ENCODE measurements at regions not wholly inside any gene's neighbourhood (a gene's known extent, or its start where the extent isn't known, plus 50 kb on each side); places are given as distances from the start of the nearest gene placed in this dataset.

DNA sequence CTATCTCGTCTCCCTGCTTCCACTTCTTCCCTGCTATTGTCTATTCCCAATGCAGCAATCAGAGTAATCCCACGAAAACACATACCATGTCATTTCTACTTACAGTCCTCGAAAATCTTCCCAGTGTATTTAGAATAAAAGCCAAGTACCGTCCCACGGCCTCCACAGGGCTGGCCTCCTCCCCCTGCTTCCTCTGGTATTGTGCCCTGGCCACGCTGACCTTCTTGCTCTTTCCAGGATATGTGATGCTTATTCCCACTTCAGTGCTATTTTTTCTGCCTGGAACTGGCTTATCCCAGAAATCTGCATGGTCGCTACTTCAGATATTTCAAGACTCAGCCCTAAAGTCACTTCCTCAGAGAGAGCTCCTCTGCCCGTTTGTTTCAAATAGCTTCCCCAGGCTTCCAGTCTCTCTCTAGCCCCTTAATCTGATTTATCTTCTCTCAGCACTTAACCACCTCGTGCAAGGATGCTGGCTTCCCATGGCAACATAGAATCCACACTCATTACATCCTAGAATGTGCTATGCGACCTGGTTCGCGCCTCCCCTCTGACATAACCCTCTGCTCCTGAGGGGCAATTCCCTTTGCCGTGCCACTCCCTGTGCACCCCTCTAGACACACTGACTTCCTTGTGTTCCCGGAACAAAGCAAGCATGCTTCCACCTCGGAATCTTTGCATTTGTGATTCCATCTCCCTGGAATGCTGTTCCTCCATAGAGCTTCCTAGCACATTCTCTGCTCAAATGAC, 365.9 kb downstream of the ZSWIM6 start:
- DNase-seq, result no peak

DNA sequence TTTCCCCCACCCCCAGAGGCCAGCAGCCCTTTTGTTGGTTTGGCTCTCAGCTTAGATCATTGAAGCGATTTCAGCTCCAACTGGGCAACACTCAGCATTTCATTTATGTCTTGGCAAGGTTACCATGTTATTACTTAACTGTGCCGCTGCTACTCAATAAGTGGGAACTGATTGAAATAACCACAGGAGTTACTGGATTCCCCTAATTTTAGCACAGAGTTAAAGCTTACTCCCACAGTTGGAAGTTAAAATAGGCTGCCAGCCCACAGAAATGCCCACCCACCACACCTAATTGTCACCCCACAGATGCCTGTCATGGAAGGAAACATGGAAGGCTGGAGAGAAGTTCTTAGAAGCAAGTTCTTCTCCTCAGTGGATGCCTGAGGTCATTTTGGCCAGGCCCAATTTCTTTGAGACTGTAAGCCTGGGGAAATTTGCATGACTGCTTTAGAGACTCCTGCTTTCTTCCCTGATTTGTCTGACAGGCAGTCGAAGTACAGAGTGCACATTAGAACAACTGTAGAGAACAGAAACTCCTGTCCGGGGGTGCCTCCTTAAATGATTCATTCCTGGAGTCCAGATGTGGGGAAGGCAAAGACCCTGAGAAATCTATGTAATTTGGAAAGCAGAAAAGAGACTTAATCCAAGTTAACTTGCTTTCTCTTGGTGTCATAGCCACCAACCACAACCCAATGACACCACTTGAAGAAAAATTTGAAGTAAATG, 370.0 kb downstream of the ZSWIM6 start:
- no peak for DNase-seq

DNA sequence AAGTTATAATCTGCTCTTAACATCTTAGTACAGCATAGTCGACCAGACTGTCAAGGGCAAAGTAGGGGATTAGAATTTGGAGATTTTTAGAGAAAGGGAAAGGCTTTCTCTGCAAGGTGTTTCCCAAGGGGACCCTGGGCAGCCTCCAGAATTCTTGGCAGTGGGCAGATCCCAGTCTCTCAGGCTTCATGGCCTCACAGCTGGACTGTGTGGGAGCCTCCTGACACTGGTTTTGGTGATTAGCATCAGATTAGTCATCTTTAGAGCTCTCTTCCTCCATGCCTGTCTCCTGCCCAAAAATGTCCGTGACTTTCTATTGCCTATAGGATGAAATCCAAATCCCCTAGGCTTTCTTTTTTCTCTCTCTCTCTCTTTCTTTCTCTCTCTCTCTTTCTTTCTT, 370.7 kb downstream of the ZSWIM6 start:
- no peak for DNase-seq

DNA sequence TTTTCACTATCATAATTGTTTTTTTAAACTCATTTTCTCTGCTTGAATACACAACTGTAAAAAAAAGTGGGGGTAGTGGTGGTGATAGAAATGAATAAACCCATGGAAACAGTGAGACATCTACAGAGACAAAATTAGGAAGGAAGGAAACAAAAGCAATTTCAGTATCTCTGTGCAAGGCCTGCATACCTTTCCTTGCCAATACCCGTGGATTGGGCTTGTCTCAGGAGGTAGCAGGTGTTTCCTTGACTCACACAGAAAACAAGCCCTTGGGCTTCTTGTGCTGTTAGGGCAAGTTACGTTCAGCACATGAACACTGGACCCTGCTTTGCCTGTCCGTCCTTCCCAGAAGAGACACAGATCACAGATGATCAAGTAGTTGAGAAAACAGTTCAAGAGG, 372.2 kb downstream of the ZSWIM6 start:
- DNase-seq, result no peak

DNA sequence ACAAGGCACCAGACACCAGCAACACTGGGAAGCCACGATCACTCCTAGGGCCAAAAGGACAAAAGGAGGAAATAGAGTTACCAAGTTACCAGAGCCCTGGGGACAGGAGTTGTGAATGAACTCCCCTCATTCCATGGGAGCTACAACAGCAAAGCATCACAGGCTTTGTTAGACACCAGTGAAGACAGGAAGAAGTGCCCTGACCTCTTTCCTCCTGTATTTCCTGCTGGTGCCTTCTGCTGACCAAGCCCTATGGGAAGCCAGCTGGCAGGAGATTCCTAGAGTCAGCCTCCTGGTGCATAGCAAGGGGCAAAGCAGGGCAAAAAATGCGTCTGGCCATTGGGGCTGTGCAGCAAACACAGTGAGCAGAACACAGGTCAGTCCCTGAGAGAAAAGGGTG, 374.7 kb downstream of the ZSWIM6 start:
- DNase-seq, result no peak

DNA sequence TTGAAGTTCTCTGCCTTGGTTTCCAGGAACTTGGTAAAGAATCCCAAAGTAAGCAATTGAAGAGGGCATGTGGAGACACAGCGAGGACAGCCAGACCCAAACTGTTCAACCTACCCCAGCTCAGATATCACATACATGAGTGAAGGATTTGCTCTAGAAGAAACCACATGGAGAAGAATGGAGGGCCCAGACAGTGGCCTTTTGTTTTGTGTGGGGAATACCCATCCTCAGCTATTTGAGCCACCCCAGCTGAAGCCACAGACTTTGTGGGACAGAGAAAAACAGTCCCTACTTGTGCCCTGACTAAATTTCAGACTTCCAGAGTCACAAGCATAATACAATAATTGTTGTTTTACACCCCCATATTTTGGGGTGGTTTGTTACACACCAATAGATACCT, 387.1 kb downstream of the ZSWIM6 start:
- DNase-seq, result no peak

DNA sequence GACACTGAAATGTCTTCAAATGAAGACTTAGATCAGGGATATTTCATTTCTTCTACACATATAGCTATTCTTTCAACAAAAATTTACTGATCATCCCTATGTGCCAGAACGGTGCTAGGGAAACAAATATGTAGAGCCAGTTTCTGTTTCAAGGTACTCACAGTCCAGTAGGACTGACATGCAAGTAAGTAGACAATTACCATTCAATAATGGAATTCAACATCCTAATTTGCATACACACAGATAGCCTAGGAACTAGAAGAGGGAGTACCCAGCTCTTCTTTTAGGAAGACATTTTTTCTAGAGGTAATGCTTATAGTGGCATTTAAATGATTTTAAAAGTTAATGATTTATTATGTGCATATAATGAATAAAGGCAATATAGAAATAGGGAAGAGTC, 388.8 kb downstream of the ZSWIM6 start:
- DNase-seq, result no peak

DNA sequence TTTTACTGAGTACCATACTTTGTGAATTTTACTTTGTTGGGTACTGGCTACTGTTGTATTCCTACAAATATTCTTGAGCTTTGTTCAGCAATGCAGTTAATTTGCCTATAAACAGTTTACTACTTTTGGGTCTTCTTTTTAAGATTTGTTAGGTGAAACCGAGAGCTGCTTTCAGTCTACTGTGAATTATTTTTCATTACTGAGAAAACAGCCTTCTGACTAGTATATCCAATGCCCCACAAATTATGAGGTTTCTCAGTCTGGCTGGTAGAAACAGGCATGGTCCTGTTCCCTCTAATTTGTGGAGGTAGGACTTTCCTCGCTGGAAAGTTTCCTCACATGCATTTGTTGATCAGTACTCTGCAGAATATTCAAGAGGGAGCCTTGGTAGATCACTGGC, 392.0 kb downstream of the ZSWIM6 start:
- no peak for DNase-seq

DNA sequence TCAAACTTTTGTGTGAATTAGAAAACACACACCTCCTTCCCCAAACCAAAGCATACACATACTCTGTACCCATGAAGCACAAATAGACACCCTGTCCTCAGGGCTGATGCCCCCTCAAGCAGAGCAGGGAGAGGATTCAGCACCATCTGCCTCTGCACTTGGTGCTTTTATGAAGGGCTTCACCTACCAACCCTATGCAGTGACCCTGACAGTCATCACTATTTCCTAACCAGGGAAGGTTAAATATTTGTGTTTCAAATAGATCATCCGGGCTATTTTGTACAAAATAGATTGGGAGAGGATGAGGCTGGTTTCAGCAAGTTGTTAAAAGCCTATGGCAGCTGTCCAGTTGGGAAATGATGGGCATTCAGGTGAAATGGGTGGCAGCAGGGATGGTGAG, 396.2 kb downstream of the ZSWIM6 start:
- DNase-seq, result no peak

DNA sequence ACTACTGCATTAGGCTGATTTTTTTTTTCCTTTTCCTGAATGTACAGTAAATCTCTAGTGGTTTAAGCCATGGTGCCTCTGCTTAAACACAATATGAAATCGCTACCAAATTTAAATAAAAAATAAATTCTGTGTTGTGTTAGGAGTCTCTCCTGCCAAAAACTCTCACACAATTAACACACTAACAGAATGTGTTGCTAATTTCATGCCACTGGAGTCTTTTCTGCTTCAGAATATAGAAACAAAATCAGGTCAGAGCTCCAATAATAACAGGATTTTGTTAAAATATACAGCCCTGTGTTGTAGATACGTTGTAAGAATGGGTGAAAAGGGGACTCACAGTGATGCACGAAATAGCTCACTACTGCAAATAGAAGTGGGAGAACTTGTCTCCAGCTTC, 398.8 kb downstream of the ZSWIM6 start:
- DNase-seq, result no peak

DNA sequence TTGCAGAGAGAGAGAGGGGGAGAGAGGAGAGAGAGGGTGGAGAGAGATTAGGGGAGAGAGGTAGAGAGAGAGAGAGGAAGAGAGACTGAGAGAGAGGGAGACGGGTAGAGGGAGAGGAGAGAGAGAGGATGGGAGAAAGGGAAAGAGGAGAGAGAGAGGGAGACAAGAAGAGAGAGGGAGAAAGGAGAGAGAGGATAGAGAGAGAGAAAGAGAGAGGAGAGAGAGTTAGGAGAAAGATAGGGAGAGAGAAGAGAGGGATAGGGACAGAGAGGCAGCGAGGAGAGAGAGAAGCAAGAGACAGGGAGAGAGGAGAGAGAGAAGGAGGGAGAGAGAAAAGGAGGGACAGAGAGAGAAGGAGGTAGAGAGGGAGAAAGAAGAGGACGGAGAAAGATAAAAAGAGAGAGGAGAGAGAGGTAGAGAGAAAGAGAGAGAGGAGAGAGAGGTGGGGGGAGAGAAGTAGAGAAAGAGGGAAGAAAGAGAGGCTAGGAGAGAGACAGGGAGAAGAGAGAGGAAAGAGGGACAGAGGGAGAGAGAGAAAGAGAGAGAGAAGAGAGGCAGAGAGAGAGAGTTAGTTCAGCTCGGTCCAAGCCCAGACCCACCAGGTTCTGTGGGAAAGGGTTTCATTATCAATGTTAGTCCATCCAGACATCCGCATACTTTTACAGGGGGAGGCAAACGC, 399.3 kb downstream of the ZSWIM6 start:
- no peak for DNase-seq

DNA sequence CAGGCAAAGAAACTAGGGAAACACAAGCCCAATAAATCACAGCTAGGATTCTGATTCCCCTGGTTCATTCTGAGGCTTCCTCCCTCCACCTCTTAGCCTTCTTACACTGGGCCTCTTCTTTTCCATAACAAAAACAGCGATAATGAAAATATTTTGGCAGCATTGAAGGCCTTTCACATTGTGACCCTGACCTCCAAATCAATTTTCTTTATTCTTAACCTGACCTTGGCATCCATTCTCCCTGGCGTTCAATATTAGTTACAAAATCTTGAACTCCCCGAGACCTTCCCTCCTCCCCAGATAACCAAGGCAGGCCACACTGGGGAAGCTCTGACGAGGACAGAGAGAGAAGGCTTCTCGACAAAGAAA, 399.9 kb downstream of the ZSWIM6 start:
- no peak for DNase-seq

DNA sequence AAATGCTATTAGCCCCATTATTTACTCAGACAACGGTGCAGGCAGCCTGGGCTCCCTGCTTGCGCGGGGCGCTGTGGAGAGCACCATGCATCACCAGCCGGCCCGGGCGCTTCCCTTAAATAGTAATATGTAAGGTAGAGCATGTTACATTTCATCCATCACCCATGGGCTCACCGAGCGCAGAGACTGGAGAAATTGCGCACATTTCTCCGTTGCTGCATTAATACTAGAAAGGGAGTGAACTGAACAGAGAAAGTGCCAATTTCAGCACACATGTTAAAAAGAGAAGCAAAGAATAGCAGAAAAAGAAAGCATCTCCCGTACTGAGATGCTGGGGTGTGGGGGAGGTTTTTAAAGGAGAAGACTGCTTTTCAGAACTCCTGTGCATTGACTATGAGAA, 400.3 kb downstream of the ZSWIM6 start:
- no peak for DNase-seq

DNA sequence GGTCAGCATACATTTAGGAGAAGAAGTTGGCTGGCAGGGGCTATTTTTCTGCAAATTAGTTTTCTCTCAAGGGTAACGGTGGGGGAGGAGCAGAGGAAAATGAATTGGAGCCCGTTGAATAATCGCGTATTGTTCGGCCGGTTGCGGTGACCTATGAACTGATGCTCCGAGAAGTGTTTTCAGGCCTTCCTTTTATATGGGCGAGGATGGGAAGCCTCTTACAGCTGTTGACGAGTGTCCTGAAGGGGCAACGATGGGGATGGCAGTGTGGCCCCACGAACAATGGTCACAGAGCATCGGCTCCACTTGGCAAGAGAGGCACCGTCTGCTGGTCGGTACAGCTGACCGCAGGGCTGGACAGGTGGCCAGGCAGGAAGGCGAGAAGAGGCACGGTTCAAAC, 400.7 kb downstream of the ZSWIM6 start:
- DNase-seq, result no peak

DNA sequence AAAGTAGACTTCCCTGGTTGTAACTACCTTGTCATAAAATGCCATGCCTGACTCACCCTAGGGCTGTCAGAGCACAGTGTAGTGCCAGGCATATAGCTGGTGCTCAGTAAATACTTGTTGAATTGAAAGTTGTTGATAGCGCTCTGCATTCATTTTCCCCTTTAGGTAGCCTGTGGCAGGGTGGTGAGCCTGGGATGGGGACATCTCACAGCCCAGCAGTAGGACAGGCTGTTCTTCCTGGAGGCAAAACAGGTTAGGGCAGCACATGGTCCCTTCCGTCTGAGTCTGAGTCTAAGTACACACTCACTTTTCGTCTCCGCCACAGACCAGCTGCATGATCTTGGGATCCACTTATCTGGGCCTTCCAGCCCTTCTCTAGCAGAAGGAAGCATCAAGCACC, 401.9 kb downstream of the ZSWIM6 start:
- no peak for DNase-seq

DNA sequence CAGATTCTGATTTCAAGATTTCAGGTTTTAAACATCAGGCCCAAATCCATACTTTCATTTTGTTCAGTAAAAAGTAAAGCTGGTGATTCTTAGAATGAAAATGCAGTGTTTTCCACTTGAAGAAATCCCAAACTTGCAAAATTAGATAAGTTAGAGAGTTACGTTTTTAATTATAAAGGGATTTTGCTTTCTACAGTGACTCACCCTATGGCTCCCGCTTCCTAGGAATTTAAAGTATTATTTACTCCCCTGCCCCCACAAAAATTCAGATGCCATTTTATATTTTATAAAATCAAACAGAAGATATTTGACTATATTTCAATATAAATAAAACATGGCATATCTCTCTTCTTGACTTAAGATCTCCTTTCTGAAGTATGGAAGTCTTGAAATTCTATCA, 402.9 kb downstream of the ZSWIM6 start:
- no peak for DNase-seq

DNA sequence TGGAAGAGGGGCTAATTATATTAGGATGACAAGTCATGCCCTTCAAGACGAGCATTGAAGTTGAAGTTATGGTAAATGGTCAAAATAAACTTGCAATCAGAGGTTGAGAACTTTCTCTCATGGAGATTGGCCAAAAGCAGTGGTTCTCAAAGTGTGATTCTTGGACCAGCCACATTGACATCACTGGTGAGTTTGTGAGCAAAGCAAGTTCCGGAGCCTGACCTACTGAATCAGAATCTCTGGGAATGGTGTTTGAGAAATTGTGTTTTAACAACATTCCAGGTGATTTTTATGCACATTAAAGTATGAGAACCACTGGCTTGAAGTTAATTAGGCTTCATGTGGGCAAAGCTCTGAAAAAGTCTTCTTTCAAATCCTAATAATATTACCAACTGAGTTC, 403.5 kb downstream of the ZSWIM6 start:
- no peak for DNase-seq

DNA sequence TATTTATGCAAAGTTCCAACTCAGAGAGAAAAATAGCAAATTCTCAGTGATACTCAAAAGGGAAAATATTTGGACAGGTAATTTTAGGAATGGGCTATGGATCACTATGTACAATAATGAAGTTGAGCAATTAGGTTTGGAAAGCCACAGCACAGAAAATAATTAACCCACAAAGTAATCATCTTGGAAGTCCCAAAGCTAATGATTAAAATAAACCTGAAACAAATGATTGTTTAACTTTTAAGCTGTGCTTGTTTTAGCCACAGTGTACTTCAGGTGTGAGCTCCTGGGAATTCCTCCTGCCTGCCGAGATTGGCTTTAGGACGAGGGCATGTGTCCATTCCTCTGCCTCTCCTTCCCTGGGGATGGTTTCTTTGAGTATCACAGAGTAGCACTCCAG, 403.9 kb downstream of the ZSWIM6 start:
- DNase-seq, result no peak

DNA sequence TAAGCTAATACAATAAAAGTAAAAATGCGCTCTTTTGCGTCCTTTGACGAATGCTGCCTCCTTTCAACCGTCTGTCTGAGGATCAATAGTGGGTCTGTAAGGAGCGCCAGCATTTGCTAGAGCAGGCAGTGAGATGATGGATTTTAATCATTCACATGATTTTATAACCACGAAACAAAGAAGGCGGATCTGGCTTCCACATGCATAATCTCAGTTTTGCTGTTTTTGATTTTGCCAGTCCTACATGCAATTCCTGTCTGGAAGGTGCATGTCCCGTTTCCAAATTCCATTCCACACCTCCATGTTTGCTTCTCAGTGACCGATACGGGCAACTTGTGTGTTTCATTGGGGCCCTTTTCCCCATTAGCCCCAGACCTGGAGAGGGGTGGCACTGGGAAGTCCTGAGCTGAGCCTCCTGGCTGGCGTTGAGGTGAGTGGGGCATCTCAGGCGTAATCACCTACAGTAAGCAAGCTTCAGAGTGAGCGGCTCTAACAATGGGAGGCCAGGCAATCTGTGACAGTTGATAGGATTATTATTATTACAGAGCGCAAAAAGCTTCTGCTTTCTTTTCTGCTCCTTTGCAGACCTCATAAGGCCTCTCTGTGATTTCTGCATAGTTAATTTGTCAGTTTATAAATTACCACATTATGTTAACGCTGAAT, 405.4 kb downstream of the ZSWIM6 start:
- no peak for DNase-seq

DNA sequence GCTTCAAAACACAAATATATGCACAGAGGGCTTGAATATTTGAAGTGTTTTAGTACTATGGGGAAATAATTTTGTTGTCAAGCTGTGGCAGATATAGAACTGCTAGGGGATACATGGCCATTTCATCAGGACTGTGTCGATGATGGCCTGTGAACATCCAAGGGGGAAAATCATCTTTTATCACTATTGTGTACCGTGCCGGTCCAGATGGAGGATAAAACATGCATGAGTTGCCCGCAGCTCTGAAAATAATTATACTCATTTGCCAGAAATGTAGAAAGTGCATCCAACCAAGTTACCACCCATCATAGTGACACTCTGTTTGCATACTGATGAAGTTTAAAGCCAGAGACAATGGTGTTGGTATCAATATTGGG, 405.9 kb downstream of the ZSWIM6 start:
- DNase-seq, result no peak

DNA sequence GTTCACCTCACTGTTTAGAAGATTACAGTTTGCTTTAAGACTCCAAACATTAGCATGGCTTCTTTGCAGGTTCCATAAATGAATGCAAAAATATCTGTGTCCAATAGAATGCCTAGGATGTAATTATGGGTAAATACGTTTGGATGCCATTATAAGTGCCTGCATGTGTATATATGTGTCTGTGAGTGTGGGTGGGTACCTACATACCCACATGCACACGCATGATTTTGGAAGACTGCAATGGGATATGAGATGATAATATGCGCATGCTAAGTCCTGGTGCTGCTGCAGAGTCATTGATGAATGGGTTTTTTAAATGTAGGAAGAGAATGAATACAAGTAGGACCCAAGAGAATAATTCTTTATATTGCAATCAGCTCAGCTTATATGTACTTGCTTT, 406.4 kb downstream of the ZSWIM6 start:
- DNase-seq, result no peak

DNA sequence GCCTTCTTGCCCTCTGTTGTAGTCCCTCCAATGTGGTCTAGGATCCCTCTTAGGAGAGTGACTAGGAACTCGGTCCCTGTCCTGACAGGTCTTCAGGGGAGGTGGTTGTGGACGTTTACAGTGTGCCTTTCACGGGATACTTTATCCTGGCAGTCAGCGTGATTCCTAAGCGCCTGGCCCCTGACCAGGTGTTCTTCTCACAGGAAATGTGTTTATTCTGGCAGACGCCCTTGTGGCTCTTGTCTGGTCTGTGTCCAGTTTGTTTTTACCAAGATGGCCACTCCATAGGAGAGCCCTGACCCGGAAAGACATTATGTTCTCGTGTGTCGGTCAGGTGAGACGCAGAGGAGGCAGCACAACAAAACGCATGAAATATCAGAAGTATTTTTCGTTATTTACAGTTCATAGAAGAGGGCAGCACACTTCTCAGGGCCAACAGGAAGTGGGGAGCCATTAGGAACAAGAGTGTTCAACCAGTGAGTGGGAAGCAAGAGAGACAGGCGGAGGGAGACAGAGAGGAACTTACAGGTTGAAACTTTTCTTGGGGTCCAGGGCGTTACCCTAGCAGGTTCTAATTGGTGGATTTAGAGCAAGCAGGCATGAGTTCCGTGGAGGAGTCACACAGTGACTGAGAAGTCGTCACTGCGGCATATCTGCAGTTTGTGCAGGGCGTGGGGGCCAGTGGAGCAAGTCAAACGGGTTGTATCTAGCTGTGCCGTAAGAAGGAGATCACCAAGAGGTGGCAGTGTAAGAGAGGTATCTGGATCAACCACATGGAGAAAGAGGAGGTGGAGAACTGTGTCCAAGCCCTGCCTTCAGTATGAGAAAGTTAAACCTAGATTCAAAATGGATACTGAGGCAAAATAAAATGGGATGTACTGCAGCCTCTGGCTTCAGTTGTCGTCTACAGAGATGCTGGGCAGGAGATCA, 412.9 kb downstream of the ZSWIM6 start:
- no peak for DNase-seq
